ENCODE measurements at regions not wholly inside any gene's neighbourhood (a gene's known extent, or its start where the extent isn't known, plus 50 kb on each side); places are given as distances from the start of the nearest gene placed in this dataset.
"Not testable (repeated sequence)": the region's sequence is repeated elsewhere in the genome, so short reads cannot be mapped to it uniquely, and the experiment has no call there.

DNA sequence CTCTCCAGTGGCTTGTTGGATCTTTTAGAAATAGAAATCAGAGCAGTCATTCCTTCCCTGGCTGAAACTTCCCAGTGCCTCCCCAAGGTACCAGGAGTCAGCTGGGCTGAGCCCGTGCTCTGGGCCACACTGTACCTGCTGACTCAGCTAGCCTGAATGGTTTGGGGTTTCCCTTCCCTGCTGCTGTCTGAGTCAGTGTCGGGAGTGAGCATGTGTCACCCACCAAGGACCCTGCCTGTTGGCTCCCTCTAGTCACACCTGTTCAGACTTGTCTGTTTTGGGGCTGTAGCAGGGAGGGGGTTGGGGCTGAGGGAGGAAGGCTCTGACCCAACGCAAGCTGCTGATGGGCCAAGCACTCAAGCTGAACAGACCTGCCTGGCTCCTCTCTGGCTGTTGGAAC lies 4493.9 kb upstream of the TPTE start:
- H3K27ac ChIP-seq (ENCODE audit: low read depth in 1 of 3, low read length in 2 of 3); H3K27me3 ChIP-seq (ENCODE audit: control insufficient read depth in 3 of 3, insufficient read depth in 3 of 3, low read length in 3 of 3); H3K9me3 ChIP-seq (ENCODE audit: control insufficient read depth in 2 of 2, insufficient read depth in 1 of 2, low read depth in 1 of 2, low read length in 1 of 2); H3K4me1 ChIP-seq (ENCODE audit: control insufficient read depth in 3 of 3, insufficient read depth in 2 of 3, low read depth in 1 of 3, low read length in 2 of 3); DNase-seq; H3K36me3 ChIP-seq (ENCODE audit: control insufficient read depth in 3 of 3, insufficient read depth in 2 of 3, low read depth in 1 of 3, low read length in 3 of 3); H3K4me3 ChIP-seq (ENCODE audit: low read depth in 1 of 3, low read length in 3 of 3); FAIRE-seq: not testable (repeated sequence)
- no CpG with 5 or more reads among the region's 3 CpGs for WGBS, 3 donors

DNA sequence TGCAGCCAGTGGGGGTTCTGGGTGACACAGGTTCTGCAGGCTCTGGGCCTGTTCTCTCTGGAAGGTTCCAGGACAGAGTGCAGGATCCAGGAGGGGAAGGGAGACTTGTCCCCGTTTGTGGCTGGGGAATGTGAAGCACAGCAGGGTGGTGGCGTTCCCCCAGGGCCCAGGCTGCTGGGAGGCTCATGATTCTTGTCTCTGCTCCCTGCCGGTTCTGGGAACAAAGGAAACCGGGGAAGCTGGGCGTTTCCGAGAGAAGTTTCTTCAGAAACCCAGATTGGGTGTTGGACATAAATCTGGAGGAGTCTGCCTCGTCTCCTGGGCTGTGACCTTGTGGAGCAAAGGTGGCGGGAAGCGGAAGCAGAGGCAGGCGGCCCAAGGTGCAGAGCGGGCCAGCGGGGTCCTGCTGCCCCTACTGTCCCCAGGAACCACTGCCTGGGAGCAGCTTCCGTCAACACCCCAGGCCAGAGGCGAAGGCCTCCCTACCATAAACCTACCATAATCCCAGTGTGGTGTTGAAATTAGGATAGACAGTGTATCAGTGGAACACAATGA lies 4487.2 kb upstream of the TPTE start:
- H3K4me3 ChIP-seq (ENCODE audit: low read depth in 1 of 3, low read length in 3 of 3); H3K4me1 ChIP-seq (ENCODE audit: control insufficient read depth in 3 of 3, insufficient read depth in 2 of 3, low read depth in 1 of 3, low read length in 2 of 3); DNase-seq; H3K27me3 ChIP-seq (ENCODE audit: control insufficient read depth in 3 of 3, insufficient read depth in 3 of 3, low read length in 3 of 3); H3K36me3 ChIP-seq (ENCODE audit: control insufficient read depth in 3 of 3, insufficient read depth in 2 of 3, low read depth in 1 of 3, low read length in 3 of 3); H3K27ac ChIP-seq (ENCODE audit: low read depth in 1 of 3, low read length in 2 of 3); H3K9me3 ChIP-seq (ENCODE audit: control insufficient read depth in 2 of 2, insufficient read depth in 1 of 2, low read depth in 1 of 2, low read length in 1 of 2); FAIRE-seq: not testable (repeated sequence)
- no CpG with 5 or more reads among the region's 14 CpGs for WGBS, 3 donors

DNA sequence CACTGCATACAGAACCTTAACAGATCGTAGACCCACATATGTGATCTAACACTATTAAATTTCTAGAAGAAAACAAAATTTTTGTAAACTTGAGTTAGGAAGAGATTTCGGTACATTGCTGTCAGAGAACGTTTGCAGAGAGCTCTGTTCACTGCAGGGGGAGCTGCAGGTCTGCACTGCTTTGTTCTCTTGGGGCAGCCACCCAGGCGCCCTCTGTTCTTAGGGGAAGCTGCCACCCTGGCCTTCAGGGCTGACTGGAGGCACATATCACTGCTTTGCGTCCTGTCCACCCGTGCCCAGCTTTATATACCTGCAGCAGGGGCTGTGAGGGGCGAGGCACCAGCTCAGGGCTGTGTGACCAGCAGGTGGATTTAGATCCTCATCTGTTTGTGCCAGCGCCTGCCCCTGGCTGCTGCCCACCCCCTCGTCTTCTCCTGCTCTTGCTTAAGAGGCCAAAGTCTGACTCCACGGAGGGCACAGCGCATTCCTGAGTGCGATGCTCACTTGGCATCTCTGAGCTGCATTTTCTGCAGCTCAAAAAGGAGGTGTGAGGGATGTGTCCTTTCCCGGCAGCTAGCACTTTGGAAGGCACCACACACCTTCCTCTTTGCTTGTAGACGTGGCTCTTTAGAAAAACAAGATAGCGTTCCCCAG lies 4486.4 kb upstream of the TPTE start:
- WGBS, 3 donors = no CpG with 5 or more reads among the region's 15 CpGs
- H3K9me3 ChIP-seq (ENCODE audit: control insufficient read depth in 2 of 2, insufficient read depth in 1 of 2, low read depth in 1 of 2, low read length in 1 of 2); H3K27me3 ChIP-seq (ENCODE audit: control insufficient read depth in 3 of 3, insufficient read depth in 3 of 3, low read length in 3 of 3); H3K4me1 ChIP-seq (ENCODE audit: control insufficient read depth in 3 of 3, insufficient read depth in 2 of 3, low read depth in 1 of 3, low read length in 2 of 3); H3K4me3 ChIP-seq (ENCODE audit: low read depth in 1 of 3, low read length in 3 of 3); DNase-seq; FAIRE-seq; H3K27ac ChIP-seq (ENCODE audit: low read depth in 1 of 3, low read length in 2 of 3); H3K36me3 ChIP-seq (ENCODE audit: control insufficient read depth in 3 of 3, insufficient read depth in 2 of 3, low read depth in 1 of 3, low read length in 3 of 3): not testable (repeated sequence)

DNA sequence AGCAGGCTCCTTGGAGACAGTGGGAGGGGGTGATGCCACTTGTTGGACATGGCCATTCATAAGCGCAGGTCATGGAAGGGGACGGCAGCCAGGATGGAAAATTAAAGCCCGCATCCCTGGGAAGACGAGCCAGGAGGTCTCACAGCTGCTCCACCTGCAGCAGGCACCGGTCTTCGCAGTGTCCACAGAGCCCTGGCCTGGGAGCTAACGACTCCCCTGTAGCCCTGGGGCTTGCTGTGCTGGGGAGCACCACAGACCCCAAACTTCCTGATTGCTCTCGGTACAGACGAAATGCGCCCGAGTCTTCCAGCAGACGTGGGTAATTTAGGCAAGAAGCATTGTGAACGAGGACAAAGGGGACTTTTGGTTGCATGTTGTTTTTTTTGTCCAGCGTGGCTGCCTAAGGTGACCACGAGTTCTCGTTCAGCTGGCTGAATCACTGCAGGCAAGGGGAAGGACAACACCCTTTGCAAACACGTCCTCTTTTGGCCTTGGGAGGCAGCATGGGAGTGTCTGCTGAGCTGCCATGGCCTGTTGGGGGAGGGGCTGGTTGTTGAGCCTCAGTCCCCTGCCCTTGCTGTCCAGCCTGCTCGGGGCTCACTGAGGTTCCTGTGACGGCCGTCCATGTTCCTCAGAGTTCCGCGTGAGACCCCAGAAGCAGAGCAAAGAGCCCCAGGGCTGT lies 4485.8 kb upstream of the TPTE start:
- H3K4me3 ChIP-seq (ENCODE audit: low read depth in 1 of 3, low read length in 3 of 3); FAIRE-seq; H3K4me1 ChIP-seq (ENCODE audit: control insufficient read depth in 3 of 3, insufficient read depth in 2 of 3, low read depth in 1 of 3, low read length in 2 of 3); H3K9me3 ChIP-seq (ENCODE audit: control insufficient read depth in 2 of 2, insufficient read depth in 1 of 2, low read depth in 1 of 2, low read length in 1 of 2); H3K27me3 ChIP-seq (ENCODE audit: control insufficient read depth in 3 of 3, insufficient read depth in 3 of 3, low read length in 3 of 3); H3K36me3 ChIP-seq (ENCODE audit: control insufficient read depth in 3 of 3, insufficient read depth in 2 of 3, low read depth in 1 of 3, low read length in 3 of 3); DNase-seq; H3K27ac ChIP-seq (ENCODE audit: low read depth in 1 of 3, low read length in 2 of 3): not testable (repeated sequence)
- no CpG with 5 or more reads among the region's 22 CpGs for WGBS, 3 donors

DNA sequence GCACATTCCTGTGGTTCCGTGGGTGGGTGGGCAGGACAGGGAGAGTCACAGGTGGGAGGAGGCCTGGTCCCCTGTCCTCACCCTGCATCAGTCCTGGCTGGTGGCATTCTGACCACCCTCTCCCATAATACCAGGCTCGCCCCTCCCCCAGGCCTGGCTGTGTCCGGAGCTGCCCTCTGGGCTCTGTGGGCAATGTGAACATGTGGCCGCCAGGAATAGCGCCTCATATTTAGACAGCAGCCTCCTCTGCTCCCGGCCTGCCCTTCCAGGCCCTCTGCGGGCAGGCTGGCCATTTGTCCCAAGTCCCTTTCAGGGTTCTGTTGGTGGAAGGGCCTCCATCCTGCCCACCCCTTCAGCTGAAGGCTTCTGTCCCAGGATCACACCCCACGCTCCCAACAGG lies 4482.2 kb upstream of the TPTE start:
- not testable (repeated sequence) for DNase-seq; H3K4me1 ChIP-seq (ENCODE audit: control insufficient read depth in 3 of 3, insufficient read depth in 2 of 3, low read depth in 1 of 3, low read length in 2 of 3); FAIRE-seq; H3K27me3 ChIP-seq (ENCODE audit: control insufficient read depth in 3 of 3, insufficient read depth in 3 of 3, low read length in 3 of 3); H3K4me3 ChIP-seq (ENCODE audit: low read depth in 1 of 3, low read length in 3 of 3); H3K36me3 ChIP-seq (ENCODE audit: control insufficient read depth in 3 of 3, insufficient read depth in 2 of 3, low read depth in 1 of 3, low read length in 3 of 3); H3K9me3 ChIP-seq (ENCODE audit: control insufficient read depth in 2 of 2, insufficient read depth in 1 of 2, low read depth in 1 of 2, low read length in 1 of 2); H3K27ac ChIP-seq (ENCODE audit: low read depth in 1 of 3, low read length in 2 of 3)
- 100% methylated on average over 1 of the region's 8 CpGs; no CpG with 5 or more reads in 2 of the 3 donors for WGBS, 3 donors

DNA sequence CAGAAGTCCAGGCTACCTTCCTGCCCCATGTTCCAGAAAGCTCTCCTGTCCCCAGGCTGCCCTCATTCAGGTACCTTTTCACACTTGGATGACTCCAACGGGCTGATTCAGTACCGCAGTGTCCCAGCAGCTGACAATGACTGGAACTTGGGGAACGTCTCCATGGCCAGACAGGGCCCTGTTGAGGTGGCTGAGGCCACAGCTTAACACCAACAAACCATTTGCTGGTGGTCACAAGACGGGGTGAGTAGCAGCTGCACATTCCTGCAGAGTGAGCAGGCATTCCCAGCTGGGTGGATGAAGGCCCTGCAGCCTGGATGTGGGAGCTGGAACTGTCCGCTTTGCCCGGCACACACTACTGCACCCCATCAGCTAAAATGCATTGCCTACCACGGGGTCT lies 4481.3 kb upstream of the TPTE start:
- H3K36me3 ChIP-seq (ENCODE audit: control insufficient read depth in 3 of 3, insufficient read depth in 2 of 3, low read depth in 1 of 3, low read length in 3 of 3); H3K27me3 ChIP-seq (ENCODE audit: control insufficient read depth in 3 of 3, insufficient read depth in 3 of 3, low read length in 3 of 3); FAIRE-seq; H3K4me1 ChIP-seq (ENCODE audit: control insufficient read depth in 3 of 3, insufficient read depth in 2 of 3, low read depth in 1 of 3, low read length in 2 of 3); DNase-seq; H3K4me3 ChIP-seq (ENCODE audit: low read depth in 1 of 3, low read length in 3 of 3); H3K9me3 ChIP-seq (ENCODE audit: control insufficient read depth in 2 of 2, insufficient read depth in 1 of 2, low read depth in 1 of 2, low read length in 1 of 2); H3K27ac ChIP-seq (ENCODE audit: low read depth in 1 of 3, low read length in 2 of 3): not testable (repeated sequence)
- no CpG with 5 or more reads among the region's 7 CpGs for WGBS, 3 donors

DNA sequence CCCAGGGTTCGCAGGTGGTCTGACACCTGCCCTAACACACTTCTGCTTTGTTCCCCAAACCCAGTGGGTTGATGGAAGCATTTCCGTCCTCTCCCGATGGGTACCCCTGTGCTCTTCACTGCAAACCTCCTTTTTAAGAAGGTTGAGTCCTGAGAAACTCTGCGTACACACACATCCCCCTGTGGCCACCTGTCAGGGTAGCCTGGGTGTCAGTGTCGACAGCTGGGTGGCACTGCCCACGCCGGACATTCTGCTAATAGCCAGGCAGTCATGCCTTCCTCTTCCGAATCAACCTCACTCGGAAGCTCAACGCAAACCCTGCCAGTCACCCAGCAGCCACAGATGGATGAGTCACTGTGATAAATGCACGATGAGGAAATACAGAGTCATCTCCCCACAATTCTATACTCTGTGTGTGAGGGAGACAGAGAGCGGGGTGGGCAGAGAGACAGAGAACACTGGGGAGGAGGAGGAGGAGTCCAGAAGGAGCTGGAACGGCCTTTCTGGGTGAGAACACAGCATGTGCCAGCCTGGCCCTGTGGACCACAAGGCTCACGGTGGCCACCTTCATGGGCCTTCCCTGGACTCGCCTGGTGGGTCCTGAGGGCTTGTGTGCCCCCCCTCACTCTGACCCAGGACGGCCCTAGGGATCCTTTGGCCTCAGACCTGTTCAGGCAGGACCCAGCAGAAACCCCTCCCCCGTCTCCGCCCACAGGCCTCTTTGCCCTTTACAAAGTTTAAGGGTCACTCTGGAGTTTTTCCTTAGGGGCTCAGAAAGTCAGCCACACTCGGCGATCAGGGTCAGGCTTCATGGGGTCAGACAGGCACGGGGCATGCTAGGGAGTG lies 4477.7 kb upstream of the TPTE start:
- not testable (repeated sequence) for H3K27ac ChIP-seq (ENCODE audit: low read depth in 1 of 3, low read length in 2 of 3); H3K9me3 ChIP-seq (ENCODE audit: control insufficient read depth in 2 of 2, insufficient read depth in 1 of 2, low read depth in 1 of 2, low read length in 1 of 2); H3K4me3 ChIP-seq (ENCODE audit: low read depth in 1 of 3, low read length in 3 of 3); H3K4me1 ChIP-seq (ENCODE audit: control insufficient read depth in 3 of 3, insufficient read depth in 2 of 3, low read depth in 1 of 3, low read length in 2 of 3); H3K36me3 ChIP-seq (ENCODE audit: control insufficient read depth in 3 of 3, insufficient read depth in 2 of 3, low read depth in 1 of 3, low read length in 3 of 3); DNase-seq; FAIRE-seq; H3K27me3 ChIP-seq (ENCODE audit: control insufficient read depth in 3 of 3, insufficient read depth in 3 of 3, low read length in 3 of 3)
- 65% methylated on average over 5 of the region's 21 CpGs; no CpG with 5 or more reads in 2 of the 3 donors for WGBS, 3 donors

DNA sequence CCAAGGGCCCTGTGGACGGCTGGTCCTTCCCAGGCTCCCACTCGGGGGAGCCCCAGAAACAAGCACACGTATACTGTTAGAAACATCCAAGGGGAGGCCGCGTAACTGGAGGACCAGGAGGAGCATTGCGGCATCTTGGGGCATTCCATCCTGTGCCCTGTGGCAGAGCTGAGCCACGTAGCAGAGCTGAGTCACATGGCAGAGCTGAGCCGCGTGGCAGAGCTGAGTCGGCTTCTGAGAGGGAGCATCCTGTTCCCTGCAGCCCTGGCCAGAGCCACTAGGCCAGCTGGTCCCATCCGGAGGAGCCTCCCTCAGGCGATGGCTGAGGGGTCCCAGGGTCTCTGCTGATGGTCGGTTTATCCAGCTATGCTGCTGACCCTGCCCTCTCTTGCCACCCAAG lies 4476.7 kb upstream of the TPTE start:
- WGBS, 3 donors = 74% methylated on average over 2 of the region's 13 CpGs; no CpG with 5 or more reads in 2 of the 3 donors
- not testable (repeated sequence) for FAIRE-seq

More for the DNA sequence above, 4476.7 kb upstream of the TPTE start:
- not testable (repeated sequence) for H3K27me3 ChIP-seq (ENCODE audit: control insufficient read depth in 3 of 3, insufficient read depth in 3 of 3, low read length in 3 of 3); H3K9me3 ChIP-seq (ENCODE audit: control insufficient read depth in 2 of 2, insufficient read depth in 1 of 2, low read depth in 1 of 2, low read length in 1 of 2); H3K27ac ChIP-seq (ENCODE audit: low read depth in 1 of 3, low read length in 2 of 3); H3K4me3 ChIP-seq (ENCODE audit: low read depth in 1 of 3, low read length in 3 of 3); H3K36me3 ChIP-seq (ENCODE audit: control insufficient read depth in 3 of 3, insufficient read depth in 2 of 3, low read depth in 1 of 3, low read length in 3 of 3); DNase-seq; H3K4me1 ChIP-seq (ENCODE audit: control insufficient read depth in 3 of 3, insufficient read depth in 2 of 3, low read depth in 1 of 3, low read length in 2 of 3)
